ENCODE measurements at regions not wholly inside any gene's neighbourhood (a gene's known extent, or its start where the extent isn't known, plus 50 kb on each side); places are given as distances from the start of the nearest gene placed in this dataset.
A peak's percentile ranks its signal among the peaks of the same experiment; 100 is the strongest.

- ATAC-seq (no peak), DNase-seq (ENCODE audit: low read depth, low spot score) (no peak)
- H3K4me3 ChIP-seq (replicated peaks in 1 of 2; ENCODE audit: low read depth in 1 of 2, low read length in 2 of 2): no peak overlapping the region
- intact Hi-C loops (cut with micrococcal nuclease): no loop called here
- H3K9me3 ChIP-seq (ENCODE audit: control insufficient read depth in 1 of 2, insufficient read depth in 1 of 2, low read depth in 1 of 2, low read length in 2 of 2): no peaks in the 10 kb centered on the region
- no peak for TF ChIP-seq SP1 (IDR thresholded peaks at IDR 0.05; ENCODE audit: low read depth)
- no peak for TF ChIP-seq EZH2phosphoT487 (IDR thresholded peaks at IDR 0.05; ENCODE audit: borderline replicate concordance)
- TF ChIP-seq POLR2AphosphoS5 (IDR thresholded peaks at IDR 0.05; ENCODE audit: low read depth, low read length): no peak
- TF ChIP-seq MAX (IDR thresholded peaks at IDR 0.05): no peak
- no peak for TF ChIP-seq EZH2 (IDR thresholded peaks at IDR 0.05)
- peak overlapping the region; percentile 67; the same call in 1 of the 2 replicates for H3K4me2 ChIP-seq (ENCODE audit: low read length)
- H2AFZ ChIP-seq (ENCODE audit: low read depth, low read length, poor library complexity, severe bottlenecking): peak overlapping the region; percentile 84
- H3K9me2 ChIP-seq (ENCODE audit: insufficient read depth): no peaks in the 10 kb centered on the region
- H3K79me2 ChIP-seq (ENCODE audit: insufficient read depth, low read length): no peaks in the 10 kb centered on the region
- H3K4me1 ChIP-seq (ENCODE audit: control insufficient read depth in 1 of 2, insufficient read depth in 2 of 2, low read length in 2 of 2): peaks cover 8 to 26% of the 10 kb centered on the region in 2 experiments
- no peaks in the 10 kb centered on the region for H3K36me3 ChIP-seq (ENCODE audit: control insufficient read depth in 1 of 2, insufficient read depth in 2 of 2, low read length in 2 of 2)
- no peaks in the 10 kb centered on the region for H3K27me3 ChIP-seq (ENCODE audit: insufficient read depth, low read length)
- H4K20me1 ChIP-seq (ENCODE audit: insufficient read depth): no peaks in the 10 kb centered on the region
- POLR2A ChIA-PET: interaction anchor here (2.9 kb wide), 1 partner anchor 10 kb away, joined by 9 read pairs; no protein-coding TSS in a partner anchor
- RAD21 ChIA-PET (ENCODE audit: low non-redundant PET in 1 of 2, low total read pairs in 2 of 2, uncharacterized antibody in 2 of 2, unreplicated experiment in 2 of 2): no interaction called here
- H3K9ac ChIP-seq (ENCODE audit: low read length): 0 out of 2 replicates have a peak overlapping the region, but pooled peaks have one; percentile 23
- no TSS peak for BruUV-seq (replicated peaks)
- H3K27ac ChIP-seq (ENCODE audit: low read depth, low read length): no peak overlapping the region
- CTCF ChIA-PET: interaction anchor here (0.9 kb wide), 1 partner anchor 12 kb away, joined by 3 read pairs; no protein-coding TSS in a partner anchor
Observed at GRCh38 chr2:172232708-172233396, 130.2 kb upstream of the DLX2 start.

GRCh38 chr2:172233987-172234715 is 131.5 kb upstream of the DLX2 start:
- no TSS peak for BruUV-seq (replicated peaks)
- Histone ChIP-seq H3K9me2 (ENCODE audit: insufficient read depth) (no peaks in the 10 kb centered on the region), H3K4me1 (ENCODE audit: control insufficient read depth in 1 of 2, insufficient read depth in 2 of 2, low read length in 2 of 2) (peaks cover 8 to 26% of the 10 kb centered on the region in 2 experiments), H3K36me3 (ENCODE audit: control insufficient read depth in 1 of 2, insufficient read depth in 2 of 2, low read length in 2 of 2) (no peaks in the 10 kb centered on the region), H3K4me3 (replicated peaks in 1 of 2; ENCODE audit: low read depth in 1 of 2, low read length in 2 of 2) (no peak overlapping the region), H3K9ac (ENCODE audit: low read length) (no peak overlapping the region), H3K79me2 (ENCODE audit: insufficient read depth, low read length) (no peaks in the 10 kb centered on the region), H4K20me1 (ENCODE audit: insufficient read depth) (no peaks in the 10 kb centered on the region), H2AFZ (ENCODE audit: low read depth, low read length, poor library complexity, severe bottlenecking) (no peak overlapping the region), H3K27ac (ENCODE audit: low read depth, low read length) (no peak overlapping the region), H3K9me3 (ENCODE audit: control insufficient read depth in 1 of 2, insufficient read depth in 1 of 2, low read depth in 1 of 2, low read length in 2 of 2) (no peaks in the 10 kb centered on the region), H3K27me3 (ENCODE audit: insufficient read depth, low read length) (no peaks in the 10 kb centered on the region), H3K4me2 (ENCODE audit: low read length) (no peak overlapping the region)
- DNase-seq (ENCODE audit: low read depth, low spot score) (no peak), ATAC-seq (no peak)
- ChIA-PET POLR2A (no interaction called here), RAD21 (ENCODE audit: low non-redundant PET in 1 of 2, low total read pairs in 2 of 2, uncharacterized antibody in 2 of 2, unreplicated experiment in 2 of 2) (no interaction called here), CTCF (interaction anchor here (0.9 kb wide), 1 partner anchor 13 kb away, joined by 3 read pairs; no protein-coding TSS in a partner anchor)
- intact Hi-C loops (cut with micrococcal nuclease): no loop called here
- TF ChIP-seq EGR1 (IDR thresholded peaks at IDR 0.05; ENCODE audit: low read depth) (no peak), CBX3 (IDR thresholded peaks at IDR 0.05; ENCODE audit: low read depth) (no peak), RAD21 (IDR thresholded peaks at IDR 0.05; ENCODE audit: low read depth) (no peak), EZH2 (IDR thresholded peaks at IDR 0.05) (no peak), ZFX (IDR thresholded peaks at IDR 0.05) (no peak), EZH2phosphoT487 (IDR thresholded peaks at IDR 0.05; ENCODE audit: borderline replicate concordance) (no peak)

Data from HCT116 (cell line).